PC-9 (cell line): ENCODE measurements at regions not wholly inside any gene's neighbourhood (a gene's known extent, or its start where the extent isn't known, plus 50 kb on each side); places are given as distances from the start of the nearest gene placed in this dataset.

ENCODE experiments used
- EZH2 ChIP-seq: fragments of 200-600 bp; sonication (generic); IDR thresholded peaks from 2 replicates; pipeline ENCODE4 v1.8.0; 2017; ENCODE audit warnings: antibody characterized with exemption, low read depth
- TF ChIP-seq, protein P1 (sequence below): fragments of 200-600 bp; sonication (generic); conservative IDR thresholded peaks from 2 replicates; pipeline ENCODE4 v1.6.1; 2017; ENCODE audit warnings: mixed run types, antibody characterized with exemption, mild to moderate bottlenecking, moderate library complexity

- TF ChIP-seq, protein P1, sequence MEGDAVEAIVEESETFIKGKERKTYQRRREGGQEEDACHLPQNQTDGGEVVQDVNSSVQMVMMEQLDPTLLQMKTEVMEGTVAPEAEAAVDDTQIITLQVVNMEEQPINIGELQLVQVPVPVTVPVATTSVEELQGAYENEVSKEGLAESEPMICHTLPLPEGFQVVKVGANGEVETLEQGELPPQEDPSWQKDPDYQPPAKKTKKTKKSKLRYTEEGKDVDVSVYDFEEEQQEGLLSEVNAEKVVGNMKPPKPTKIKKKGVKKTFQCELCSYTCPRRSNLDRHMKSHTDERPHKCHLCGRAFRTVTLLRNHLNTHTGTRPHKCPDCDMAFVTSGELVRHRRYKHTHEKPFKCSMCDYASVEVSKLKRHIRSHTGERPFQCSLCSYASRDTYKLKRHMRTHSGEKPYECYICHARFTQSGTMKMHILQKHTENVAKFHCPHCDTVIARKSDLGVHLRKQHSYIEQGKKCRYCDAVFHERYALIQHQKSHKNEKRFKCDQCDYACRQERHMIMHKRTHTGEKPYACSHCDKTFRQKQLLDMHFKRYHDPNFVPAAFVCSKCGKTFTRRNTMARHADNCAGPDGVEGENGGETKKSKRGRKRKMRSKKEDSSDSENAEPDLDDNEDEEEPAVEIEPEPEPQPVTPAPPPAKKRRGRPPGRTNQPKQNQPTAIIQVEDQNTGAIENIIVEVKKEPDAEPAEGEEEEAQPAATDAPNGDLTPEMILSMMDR, result no peak
- TF ChIP-seq EZH2, result no peak
Measured at GRCh38 chr3:17954801-17955200, 212.4 kb upstream of the TBC1D5 start.
